ENCODE measurements at regions not wholly inside any gene's neighbourhood (a gene's known extent, or its start where the extent isn't known, plus 50 kb on each side); places are given as distances from the start of the nearest gene placed in this dataset.

- no peak for TF ChIP-seq CTCF (IDR thresholded peaks at IDR 0.05)
- no peak for TF ChIP-seq POLR2A (IDR thresholded peaks at IDR 0.05)
Observed at GRCh38 chr7:156160811-156161210, 348.5 kb upstream of the SHH start.
